PC-9 (cell line): ENCODE measurements at regions not wholly inside any gene's neighbourhood (a gene's known extent, or its start where the extent isn't known, plus 50 kb on each side); places are given as distances from the start of the nearest gene placed in this dataset.

ENCODE experiments used
- BruUV-seq: library from RNA; stranded (reverse); fragments of 400-500 nt; replicated peaks from 2 replicates; lab custom pipeline; 2021; lab: Mats Ljungman, UMichigan
- CTCF ChIA-PET: fragments of 300-600 bp; sonication (Branson Sonifier 250); formaldehyde crosslinking; loops from one replicate; lab custom pipeline; 2022; ENCODE audit warnings: antibody characterized with exemption; lab: Charles Lee
- POLR2A ChIA-PET: fragments of 300-600 bp; sonication (Branson Sonifier 250); formaldehyde crosslinking; loops from one replicate; lab custom pipeline; 2022; ENCODE audit warnings: antibody characterized with exemption; ENCODE audit not compliant: unreplicated experiment; lab: Charles Lee
- DNase-seq, 2 experiments: peaks; one replicate each; pipeline versions ENCODE4 v3.0.0 to v3.0.0-alpha.2; 2015 to 2022; ENCODE audit warnings: mixed read lengths in 1 of 2
- H2AFZ ChIP-seq: fragments of 200-600 bp; sonication (generic); 2 replicates; pipeline ENCODE4 v1.8.1; 2017; ENCODE audit warnings: antibody characterized with exemption
- H3F3A ChIP-seq: fragments of 200-600 bp; sonication (generic); 2 replicates; pipeline ENCODE4 v1.8.1; 2017; ENCODE audit warnings: antibody characterized with exemption, mild to moderate bottlenecking, low read depth; ENCODE audit not compliant: insufficient read depth
- H3K27ac ChIP-seq: fragments of 200-600 bp; sonication (generic); 2 replicates; pipeline ENCODE4 v1.6.1; 2016; ENCODE audit warnings: mixed run types
- H3K27me3 ChIP-seq: fragments of 200-600 bp; sonication (generic); 2 replicates; pipeline ENCODE4 v1.6.1; 2016; ENCODE audit warnings: low read depth, mixed run types; ENCODE audit not compliant: insufficient read depth
- H3K36me3 ChIP-seq: fragments of 200-600 bp; sonication (generic); 2 replicates; pipeline ENCODE4 v1.6.1; 2016; ENCODE audit warnings: low read depth, mixed run types
- H3K4me1 ChIP-seq: fragments of 200-600 bp; sonication (generic); replicated peaks from 2 replicates; pipeline ENCODE4 v1.6.1; 2016; ENCODE audit warnings: mixed run types; ENCODE audit not compliant: insufficient read depth
- H3K4me2 ChIP-seq: fragments of 200-600 bp; sonication (generic); 2 replicates; pipeline ENCODE4 v1.6.1; 2017; ENCODE audit warnings: mixed run types
- H3K4me3 ChIP-seq: fragments of 200-600 bp; sonication (generic); 2 replicates; pipeline ENCODE4 v1.6.1; 2016; ENCODE audit warnings: mixed run types
- H3K79me2 ChIP-seq: fragments of 200-600 bp; sonication (generic); 2 replicates; pipeline ENCODE4 v1.6.1; 2017; ENCODE audit warnings: low read depth, mixed run types
- H3K9me2 ChIP-seq: fragments of 200-600 bp; sonication (generic); 2 replicates; pipeline ENCODE4 v1.8.1; 2017; ENCODE audit warnings: mild to moderate bottlenecking; ENCODE audit not compliant: insufficient read depth
- H3K9me3 ChIP-seq: fragments of 200-600 bp; sonication (generic); 2 replicates; pipeline ENCODE4 v1.8.1; 2016; ENCODE audit warnings: low read depth; ENCODE audit not compliant: insufficient read depth
- H4K20me1 ChIP-seq: fragments of 200-600 bp; sonication (generic); 2 replicates; pipeline ENCODE4 v1.8.1; 2017; ENCODE audit not compliant: insufficient read depth
- CTCF ChIP-seq: fragments of 200-600 bp; sonication (generic); conservative IDR thresholded peaks from 2 replicates; pipeline ENCODE4 v1.6.1; 2017; ENCODE audit warnings: mixed run types, antibody characterized with exemption, mild to moderate bottlenecking, moderate library complexity
- EZH2 ChIP-seq: fragments of 200-600 bp; sonication (generic); IDR thresholded peaks from 2 replicates; pipeline ENCODE4 v1.8.0; 2017; ENCODE audit warnings: antibody characterized with exemption, low read depth
- intact Hi-C: fragments of 100-400 bp; cut with micrococcal nuclease; formaldehyde crosslinking; loops from one replicate; pipeline ENCODE4 v1.10.0; 2022; ENCODE audit not compliant: unreplicated experiment

- intact Hi-C loops: no loop called here
- H3K36me3 ChIP-seq: no peaks in the 10 kb centered on the region
- H3F3A ChIP-seq: no peaks in the 10 kb centered on the region
- no peaks in the 10 kb centered on the region for H3K4me1 ChIP-seq
- no peaks in the 10 kb centered on the region for H3K79me2 ChIP-seq
- H3K27ac ChIP-seq: no peak overlapping the region
- peaks cover 66% of the 10 kb centered on the region for H3K27me3 ChIP-seq
- no peaks in the 10 kb centered on the region for H3K9me2 ChIP-seq
- no peaks in the 10 kb centered on the region for H4K20me1 ChIP-seq
- TF ChIP-seq EZH2: no peak
- ChIA-PET CTCF (no interaction called here), POLR2A (no interaction called here)
- BruUV-seq: no TSS peak
- no peak overlapping the region for H2AFZ ChIP-seq
- no peak for DNase-seq
- no peak overlapping the region for H3K4me3 ChIP-seq
- H3K4me2 ChIP-seq: no peak overlapping the region
- H3K9me3 ChIP-seq: no peaks in the 10 kb centered on the region
These were observed 471.2 kb downstream of the NR2F2 start for GRCh38 chr15:96801576-96802150.

- Histone ChIP-seq H2AFZ (no peak overlapping the region), H3K4me3 (no peak overlapping the region), H3F3A (no peaks in the 10 kb centered on the region), H3K36me3 (no peaks in the 10 kb centered on the region), H4K20me1 (no peaks in the 10 kb centered on the region), H3K79me2 (no peaks in the 10 kb centered on the region), H3K4me1 (no peaks in the 10 kb centered on the region), H3K27me3 (peaks cover 56% of the 10 kb centered on the region), H3K4me2 (no peak overlapping the region), H3K27ac (no peak overlapping the region), H3K9me3 (no peaks in the 10 kb centered on the region), H3K9me2 (no peaks in the 10 kb centered on the region)
- BruUV-seq: no TSS peak
- POLR2A ChIA-PET: no interaction called here
- TF ChIP-seq CTCF: no peak
- no peak for TF ChIP-seq EZH2
- DNase-seq: no peak
- intact Hi-C loops: no loop called here
- CTCF ChIA-PET: no interaction called here
These were observed 472.2 kb downstream of the NR2F2 start for GRCh38 chr15:96802611-96803255.

- no peak for DNase-seq
- Histone ChIP-seq H3K4me1 (no peaks in the 10 kb centered on the region), H3K9me3 (no peaks in the 10 kb centered on the region), H2AFZ (no peak overlapping the region), H3K9me2 (no peaks in the 10 kb centered on the region), H3K27me3 (peaks cover 54% of the 10 kb centered on the region), H3K79me2 (no peaks in the 10 kb centered on the region), H3K4me3 (no peak overlapping the region), H3K4me2 (no peak overlapping the region), H3F3A (no peaks in the 10 kb centered on the region), H3K36me3 (no peaks in the 10 kb centered on the region), H3K27ac (no peak overlapping the region), H4K20me1 (no peaks in the 10 kb centered on the region)
- intact Hi-C loops: no loop called here
- TF ChIP-seq EZH2 (no peak), CTCF (no peak)
- ChIA-PET POLR2A (no interaction called here), CTCF (no interaction called here)
- BruUV-seq: no TSS peak
These were observed 474.3 kb downstream of the NR2F2 start for GRCh38 chr15:96804754-96805153.

- ChIA-PET CTCF (no interaction called here), POLR2A (no interaction called here)
- Histone ChIP-seq H3K27ac (no peak overlapping the region), H4K20me1 (no peaks in the 10 kb centered on the region), H3K27me3 (peaks cover 46% of the 10 kb centered on the region), H3K79me2 (no peaks in the 10 kb centered on the region), H3K9me3 (no peaks in the 10 kb centered on the region), H3K4me3 (no peak overlapping the region), H2AFZ (no peak overlapping the region), H3K9me2 (no peaks in the 10 kb centered on the region), H3K4me2 (no peak overlapping the region), H3K36me3 (no peaks in the 10 kb centered on the region), H3K4me1 (no peaks in the 10 kb centered on the region), H3F3A (no peaks in the 10 kb centered on the region)
- TF ChIP-seq EZH2: no peak
- no peak for TF ChIP-seq CTCF
- no TSS peak for BruUV-seq
- intact Hi-C loops: no loop called here
- DNase-seq: no peak
These were observed 476.9 kb downstream of the NR2F2 start for GRCh38 chr15:96807361-96807760.
